Subcutaneous abdominal adipose tissue (tissue), 5 donors: ENCODE measurements at regions not wholly inside any gene's neighbourhood (a gene's known extent, or its start where the extent isn't known, plus 50 kb on each side); places are given as distances from the start of the nearest gene placed in this dataset.

ENCODE experiments used
- H3K27ac ChIP-seq: one replicate; pipeline ENCODE4 v1.7.0; 2013; ENCODE audit warnings: low read depth, mild to moderate bottlenecking, inconsistent platforms, low read length, moderate library complexity
- H3K27me3 ChIP-seq, 5 donors: one replicate each; pipeline ENCODE4 v1.7.0; 2013; ENCODE audit warnings: low read length in 5 of 5, inconsistent platforms in 1 of 5; ENCODE audit not compliant: control insufficient read depth in 5 of 5, insufficient read depth in 4 of 5
- H3K36me3 ChIP-seq, 5 donors: one replicate each; pipeline ENCODE4 v1.7.0; 2013; ENCODE audit warnings: low read length in 5 of 5; ENCODE audit not compliant: control insufficient read depth in 5 of 5, insufficient read depth in 5 of 5
- H3K4me1 ChIP-seq, 5 donors: one replicate each; pipeline ENCODE4 v1.7.0; 2013; ENCODE audit warnings: low read length in 5 of 5, mild to moderate bottlenecking in 3 of 5, moderate library complexity in 1 of 5; ENCODE audit not compliant: control insufficient read depth in 5 of 5, insufficient read depth in 5 of 5
- H3K4me3 ChIP-seq, 5 donors: one replicate each; pipeline ENCODE4 v1.7.0; 2013; ENCODE audit warnings: low read length in 5 of 5, low read depth in 1 of 5
- H3K9ac ChIP-seq, 5 donors: one replicate each; pipeline ENCODE4 v1.7.0; 2013; ENCODE audit warnings: low read length in 5 of 5, mild to moderate bottlenecking in 4 of 5, moderate library complexity in 3 of 5
- H3K9me3 ChIP-seq, 5 donors: one replicate each; pipeline ENCODE4 v1.7.0; 2013; ENCODE audit warnings: low read length in 5 of 5; ENCODE audit not compliant: control insufficient read depth in 5 of 5
- donor health status: healthy.
- donor health status: healthy.
- donor health status: healthy.
- donor health status: healthy.
- donor health status: healthy.

GRCh38 chr7:438361-438760, 81.3 kb downstream of the PDGFA start:
- H3K27ac ChIP-seq, result no peak overlapping the region
- no peaks in the 10 kb centered on the region for H3K36me3 ChIP-seq
- H3K9ac ChIP-seq, result no peak overlapping the region
- H3K27me3 ChIP-seq, result peaks cover 11 to 31% (median 19%) of the 10 kb centered on the region in 5 donors
- H3K9me3 ChIP-seq, result peaks cover 0 to 4% (median 0%) of the 10 kb centered on the region in 5 donors
- H3K4me3 ChIP-seq, result no peak overlapping the region
- peaks cover 0 to 13% (median 1%) of the 10 kb centered on the region in 5 donors for H3K4me1 ChIP-seq

- Histone ChIP-seq H3K9ac (no peak overlapping the region), H3K27me3 (peaks cover 11 to 29% (median 19%) of the 10 kb centered on the region in 5 donors), H3K4me3 (no peak overlapping the region), H3K36me3 (no peaks in the 10 kb centered on the region), H3K4me1 (peaks cover 0 to 13% (median 1%) of the 10 kb centered on the region in 5 donors), H3K27ac (no peak overlapping the region), H3K9me3 (peaks cover 0 to 4% (median 0%) of the 10 kb centered on the region in 5 donors)
Measured at GRCh38 chr7:438916-439315, 80.7 kb downstream of the PDGFA start.

GRCh38 chr7:440059-440749, 79.4 kb downstream of the PDGFA start:
- no peak overlapping the region for H3K4me3 ChIP-seq
- H3K36me3 ChIP-seq, result no peaks in the 10 kb centered on the region
- H3K4me1 ChIP-seq, result peaks cover 0 to 9% (median 1%) of the 10 kb centered on the region in 5 donors
- H3K9ac ChIP-seq, result no peak overlapping the region
- peaks cover 7 to 26% (median 22%) of the 10 kb centered on the region in 5 donors for H3K27me3 ChIP-seq
- no peak overlapping the region for H3K27ac ChIP-seq
- H3K9me3 ChIP-seq, result peaks cover 0 to 4% (median 0%) of the 10 kb centered on the region in 5 donors

GRCh38 chr7:441684-442421, 77.8 kb downstream of the PDGFA start:
- Histone ChIP-seq H3K27me3 (peaks cover 7 to 24% (median 16%) of the 10 kb centered on the region in 5 donors), H3K4me3 (no peak overlapping the region), H3K9ac (no peak overlapping the region), H3K27ac (no peak overlapping the region), H3K9me3 (peaks cover 0 to 4% (median 0%) of the 10 kb centered on the region in 5 donors), H3K4me1 (peaks cover 0 to 5% (median 0%) of the 10 kb centered on the region in 5 donors), H3K36me3 (no peaks in the 10 kb centered on the region)

- no peak overlapping the region for H3K27ac ChIP-seq
- no peak overlapping the region for H3K9ac ChIP-seq
- H3K4me1 ChIP-seq, result peaks cover 0 to 5% (median 0%) of the 10 kb centered on the region in 5 donors
- H3K9me3 ChIP-seq, result peaks cover 0 to 4% (median 0%) of the 10 kb centered on the region in 5 donors
- no peak overlapping the region for H3K4me3 ChIP-seq
- peaks cover 7 to 24% (median 16%) of the 10 kb centered on the region in 5 donors for H3K27me3 ChIP-seq
- H3K36me3 ChIP-seq, result no peaks in the 10 kb centered on the region
Measured at GRCh38 chr7:442457-442856, 77.2 kb downstream of the PDGFA start.

- Histone ChIP-seq H3K9me3 (peaks cover 0 to 4% (median 0%) of the 10 kb centered on the region in 5 donors), H3K9ac (no peak overlapping the region), H3K4me3 (no peak overlapping the region), H3K36me3 (no peaks in the 10 kb centered on the region), H3K27me3 (peaks cover 3 to 22% (median 10%) of the 10 kb centered on the region in 5 donors), H3K4me1 (peaks cover 0 to 5% (median 0%) of the 10 kb centered on the region in 5 donors), H3K27ac (no peak overlapping the region)
Measured at GRCh38 chr7:443279-443833, 76.3 kb downstream of the PDGFA start.

GRCh38 chr7:444606-445005, 75.0 kb downstream of the PDGFA start:
- Histone ChIP-seq H3K4me3 (no peak overlapping the region), H3K4me1 (peaks cover 0 to 5% (median 0%) of the 10 kb centered on the region in 5 donors), H3K27me3 (peaks cover 3 to 21% (median 10%) of the 10 kb centered on the region in 5 donors), H3K27ac (no peak overlapping the region), H3K36me3 (no peaks in the 10 kb centered on the region), H3K9me3 (peaks cover 0 to 4% (median 0%) of the 10 kb centered on the region in 5 donors), H3K9ac (no peak overlapping the region)

GRCh38 chr7:445020-445419, 74.6 kb downstream of the PDGFA start:
- H3K27ac ChIP-seq, result no peak overlapping the region
- H3K27me3 ChIP-seq, result peaks cover 3 to 18% (median 10%) of the 10 kb centered on the region in 5 donors
- H3K4me3 ChIP-seq, result no peak overlapping the region
- peaks cover 0 to 4% (median 0%) of the 10 kb centered on the region in 5 donors for H3K9me3 ChIP-seq
- no peak overlapping the region for H3K9ac ChIP-seq
- peaks cover 0 to 5% (median 0%) of the 10 kb centered on the region in 5 donors for H3K4me1 ChIP-seq
- no peaks in the 10 kb centered on the region for H3K36me3 ChIP-seq

GRCh38 chr7:445563-446288, 73.9 kb downstream of the PDGFA start:
- no peak overlapping the region for H3K27ac ChIP-seq
- H3K9ac ChIP-seq, result no peak overlapping the region
- peaks cover 0 to 4% (median 0%) of the 10 kb centered on the region in 5 donors for H3K9me3 ChIP-seq
- no peak overlapping the region for H3K4me3 ChIP-seq
- peaks cover 4 to 18% (median 10%) of the 10 kb centered on the region in 5 donors for H3K27me3 ChIP-seq
- peaks cover 0 to 5% (median 0%) of the 10 kb centered on the region in 5 donors for H3K4me1 ChIP-seq
- H3K36me3 ChIP-seq, result no peaks in the 10 kb centered on the region
